DND-41 (cell line): ENCODE measurements at regions not wholly inside any gene's neighbourhood (a gene's known extent, or its start where the extent isn't known, plus 50 kb on each side); places are given as distances from the start of the nearest gene placed in this dataset.

ENCODE experiments used
- ATAC-seq: fragments of 200-7000 bp; cut with Tn5 transposase; 3 replicates; pipeline ENCODE4 v1.9.1; 2021; ENCODE audit warnings: low read depth; ENCODE audit not compliant: insufficient read depth
- DNase-seq: peaks from one replicate; pipeline ENCODE4 v3.0.0-alpha.2; 2020
- H2AFZ ChIP-seq: 2 replicates; pipeline ENCODE4 v1.6.0; 2012; ENCODE audit warnings: low read depth, low read length
- H3K27ac ChIP-seq: 2 replicates; pipeline ENCODE4 v1.5.1; 2012; ENCODE audit warnings: low read length, inconsistent platforms
- H3K27me3 ChIP-seq: fragments of 200-600 bp; sonication (generic); 2 replicates; pipeline ENCODE4 v1.6.0; 2012; ENCODE audit warnings: low read length, mild to moderate bottlenecking, inconsistent platforms; ENCODE audit not compliant: insufficient read depth, poor library complexity
- H3K36me3 ChIP-seq: 2 replicates; pipeline ENCODE4 v1.5.1; 2012; ENCODE audit warnings: low read length, inconsistent platforms; ENCODE audit not compliant: insufficient read depth
- H3K4me1 ChIP-seq: 2 replicates; pipeline ENCODE4 v1.5.1; 2012; ENCODE audit warnings: mild to moderate bottlenecking, low read length; ENCODE audit not compliant: insufficient read depth
- H3K4me2 ChIP-seq: 2 replicates; pipeline ENCODE4 v1.6.0; 2012; ENCODE audit warnings: mild to moderate bottlenecking, moderate library complexity, low read length, inconsistent platforms; ENCODE audit not compliant: insufficient read depth
- H3K4me3 ChIP-seq, 2 experiments: fragments of 200-600 bp in 1 of 2; shearing (Covaris generic) in 1 of 2; 2 replicates each; pipeline ENCODE4 v1.5.1; 2012 to 2016; ENCODE audit warnings: inconsistent platforms in 2 of 2, low read length in 2 of 2, mild to moderate bottlenecking in 2 of 2, low read depth in 1 of 2, moderate library complexity in 1 of 2
- H3K79me2 ChIP-seq: 2 replicates; pipeline ENCODE4 v1.6.0; 2012; ENCODE audit warnings: low read length, inconsistent platforms; ENCODE audit not compliant: insufficient read depth
- H3K9ac ChIP-seq: 2 replicates; pipeline ENCODE4 v1.6.0; 2012; ENCODE audit warnings: low read depth, mild to moderate bottlenecking, inconsistent platforms, low read length, moderate library complexity
- H3K9me3 ChIP-seq: 2 replicates; pipeline ENCODE4 v1.5.1; 2012; ENCODE audit warnings: low read length, moderate library complexity, mild to moderate bottlenecking, inconsistent platforms; ENCODE audit not compliant: insufficient read depth, severe bottlenecking
- H4K20me1 ChIP-seq: 2 replicates; pipeline ENCODE4 v1.6.0; 2012; ENCODE audit warnings: low read length; ENCODE audit not compliant: insufficient read depth
- CTCF ChIP-seq: IDR thresholded peaks from 2 replicates; pipeline ENCODE4 v1.5.1; 2012; ENCODE audit warnings: borderline replicate concordance, low read length, moderate library complexity, mild to moderate bottlenecking; ENCODE audit not compliant: poor library complexity, severe bottlenecking; ENCODE audit errors: extremely low read depth
- EZH2 ChIP-seq: IDR thresholded peaks from 3 replicates; pipeline ENCODE4 v1.6.1; 2012; ENCODE audit warnings: borderline replicate concordance, low read depth, mild to moderate bottlenecking, moderate library complexity, low read length, inconsistent platforms; ENCODE audit not compliant: severe bottlenecking

- no peaks in the 10 kb centered on the region for H3K36me3 ChIP-seq
- no peak overlapping the region for H3K4me2 ChIP-seq
- H3K4me1 ChIP-seq, result no peaks in the 10 kb centered on the region
- H3K4me3 ChIP-seq, result no peak overlapping the region
- DNase-seq, result no peak
- no peaks in the 10 kb centered on the region for H4K20me1 ChIP-seq
- no peak for ATAC-seq
- H3K27ac ChIP-seq, result no peak overlapping the region
- no peaks in the 10 kb centered on the region for H3K27me3 ChIP-seq
- H3K9me3 ChIP-seq, result no peaks in the 10 kb centered on the region
- H2AFZ ChIP-seq, result no peak overlapping the region
- no peak for TF ChIP-seq CTCF
- TF ChIP-seq EZH2, result no peak
- no peak overlapping the region for H3K9ac ChIP-seq
- H3K79me2 ChIP-seq, result no peaks in the 10 kb centered on the region
Measured at GRCh38 chr4:85419103-85419502, 55.8 kb upstream of the ARHGAP24 start.

DNA sequence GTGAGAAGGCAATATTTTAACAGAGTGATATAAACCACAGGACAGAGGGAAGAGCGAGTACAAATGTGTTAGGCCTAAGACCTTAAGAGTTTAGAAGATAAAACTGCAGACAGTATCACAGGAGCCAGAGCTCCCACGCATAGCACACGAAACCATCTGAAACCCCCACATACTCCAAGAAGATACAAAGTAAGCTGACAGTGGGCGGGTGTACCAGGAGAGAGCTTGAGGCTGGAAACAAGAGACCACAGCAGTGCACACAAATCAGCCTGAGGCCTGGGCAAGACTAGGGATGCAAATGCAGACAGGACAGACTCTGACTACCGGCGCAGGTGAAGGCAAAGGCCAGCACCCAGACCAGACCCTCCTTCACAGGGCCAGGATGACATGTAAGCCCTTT, 54.1 kb upstream of the ARHGAP24 start:
- H3K9me3 ChIP-seq, result no peaks in the 10 kb centered on the region
- H3K4me1 ChIP-seq, result no peaks in the 10 kb centered on the region
- H3K36me3 ChIP-seq, result no peaks in the 10 kb centered on the region
- ATAC-seq (no peak), DNase-seq (no peak)
- no peaks in the 10 kb centered on the region for H3K27me3 ChIP-seq
- no peaks in the 10 kb centered on the region for H4K20me1 ChIP-seq
- TF ChIP-seq EZH2 (no peak), CTCF (no peak)
- H2AFZ ChIP-seq, result no peak overlapping the region
- no peak overlapping the region for H3K4me2 ChIP-seq
- H3K79me2 ChIP-seq, result no peaks in the 10 kb centered on the region
- no peak overlapping the region for H3K27ac ChIP-seq
- H3K4me3 ChIP-seq, result no peak overlapping the region
- H3K9ac ChIP-seq, result no peak overlapping the region

DNA sequence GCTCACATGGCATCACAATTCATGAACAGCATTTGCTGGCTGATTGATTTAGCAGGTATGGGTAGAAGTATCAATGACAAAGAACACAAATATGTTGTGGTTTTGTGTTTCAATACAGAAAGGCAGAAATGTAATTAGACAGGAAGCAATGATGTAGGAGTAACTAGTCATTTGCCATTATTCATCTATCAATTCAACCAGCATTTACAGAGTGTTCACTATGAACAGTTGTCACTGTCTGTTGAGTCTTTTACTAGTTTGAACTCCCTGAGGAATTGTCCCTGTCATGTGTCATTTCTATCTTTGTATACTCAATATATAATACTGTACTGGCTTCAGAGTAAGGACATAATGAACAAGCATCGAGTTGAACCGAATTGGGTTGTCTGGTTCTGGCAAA, 51.5 kb upstream of the ARHGAP24 start:
- Histone ChIP-seq H3K4me3 (no peak overlapping the region), H3K27ac (no peak overlapping the region), H3K36me3 (no peaks in the 10 kb centered on the region), H3K4me1 (no peaks in the 10 kb centered on the region), H3K27me3 (no peaks in the 10 kb centered on the region), H3K4me2 (no peak overlapping the region), H4K20me1 (no peaks in the 10 kb centered on the region), H3K79me2 (no peaks in the 10 kb centered on the region), H3K9ac (no peak overlapping the region), H3K9me3 (no peaks in the 10 kb centered on the region), H2AFZ (no peak overlapping the region)
- no peak for TF ChIP-seq EZH2
- no peak for TF ChIP-seq CTCF
- ATAC-seq (no peak), DNase-seq (no peak)
